ENCODE measurements at regions not wholly inside any gene's neighbourhood (a gene's known extent, or its start where the extent isn't known, plus 50 kb on each side); places are given as distances from the start of the nearest gene placed in this dataset.

GRCh38 chr6:170232186-170233002 is 58.5 kb downstream of the DLL1 start:
- Histone ChIP-seq H3K27ac (ENCODE audit: insufficient read depth in 1 of 2, low read depth in 1 of 2, low read length in 2 of 2, poor library complexity in 1 of 2, severe bottlenecking in 2 of 2) (no peak overlapping the region), H3K9me3 (ENCODE audit: control extremely low read depth in 1 of 5, control insufficient read depth in 4 of 5, insufficient read depth in 2 of 5, low read depth in 1 of 5, low read length in 4 of 5) (no peaks in the 10 kb centered on the region), H3K36me3 (ENCODE audit: control insufficient read depth in 4 of 4, insufficient read depth in 4 of 4, low read length in 3 of 4) (no peaks in the 10 kb centered on the region), H3K4me1 (ENCODE audit: control extremely low read depth in 1 of 4, control insufficient read depth in 4 of 4, insufficient read depth in 4 of 4, low read length in 3 of 4) (no peaks in the 10 kb centered on the region), H3K4me3 (ENCODE audit: control insufficient read depth in 1 of 7, extremely low read depth in 1 of 7, insufficient read depth in 4 of 7, low read depth in 2 of 7, low read length in 6 of 7) (no peak overlapping the region), H3K27me3 (replicated peaks in 2 of 5; ENCODE audit: control insufficient read depth in 4 of 5, insufficient read depth in 5 of 5, low read length in 4 of 5) (peaks cover 0 to 10% (median 4%) of the 10 kb centered on the region in 5 experiments)
- POLR2A ChIA-PET, result interaction anchor here (0.6 kb wide), 1 partner anchor 140 kb away, joined by 3 read pairs; no protein-coding TSS in a partner anchor
- 95% methylated on average over 12 of the region's 24 CpGs for WGBS (ENCODE audit: insufficient coverage)
- DNase-seq, result no peak
- CTCF ChIA-PET, result interaction anchor here (1.1 kb wide), 2 partner anchors 12 to 19 kb away, joined by 3 read pairs; no protein-coding TSS in a partner anchor

- H3K9me3 ChIP-seq (ENCODE audit: control extremely low read depth in 1 of 5, control insufficient read depth in 4 of 5, insufficient read depth in 2 of 5, low read depth in 1 of 5, low read length in 4 of 5), result no peaks in the 10 kb centered on the region
- H3K36me3 ChIP-seq (ENCODE audit: control insufficient read depth in 4 of 4, insufficient read depth in 4 of 4, low read length in 3 of 4), result no peaks in the 10 kb centered on the region
- POLR2A ChIA-PET, result interaction anchor here (0.6 kb wide), 1 partner anchor 139 kb away, joined by 3 read pairs; no protein-coding TSS in a partner anchor
- peaks cover 0 to 11% (median 4%) of the 10 kb centered on the region in 5 experiments for H3K27me3 ChIP-seq (replicated peaks in 2 of 5; ENCODE audit: control insufficient read depth in 4 of 5, insufficient read depth in 5 of 5, low read length in 4 of 5)
- no peak for DNase-seq
- no peak overlapping the region for H3K27ac ChIP-seq (ENCODE audit: insufficient read depth in 1 of 2, low read depth in 1 of 2, low read length in 2 of 2, poor library complexity in 1 of 2, severe bottlenecking in 2 of 2)
- CTCF ChIA-PET, result interaction anchor here (1.1 kb wide), 1 partner anchor 13 kb away, joined by 3 read pairs; no protein-coding TSS in a partner anchor
- H3K4me1 ChIP-seq (ENCODE audit: control extremely low read depth in 1 of 4, control insufficient read depth in 4 of 4, insufficient read depth in 4 of 4, low read length in 3 of 4), result no peaks in the 10 kb centered on the region
- WGBS (ENCODE audit: insufficient coverage), result 91% methylated on average over 18 of the region's 22 CpGs
- H3K4me3 ChIP-seq (ENCODE audit: control insufficient read depth in 1 of 7, extremely low read depth in 1 of 7, insufficient read depth in 4 of 7, low read depth in 2 of 7, low read length in 6 of 7), result no peak overlapping the region
Observed at GRCh38 chr6:170231293-170232185, 59.3 kb downstream of the DLL1 start.

GRCh38 chr6:170230520-170231292 is 60.2 kb downstream of the DLL1 start:
- peaks cover 0 to 18% (median 6%) of the 10 kb centered on the region in 5 experiments for H3K27me3 ChIP-seq (replicated peaks in 2 of 5; ENCODE audit: control insufficient read depth in 4 of 5, insufficient read depth in 5 of 5, low read length in 4 of 5)
- no peak overlapping the region for H3K4me3 ChIP-seq (ENCODE audit: control insufficient read depth in 1 of 7, extremely low read depth in 1 of 7, insufficient read depth in 4 of 7, low read depth in 2 of 7, low read length in 6 of 7)
- no peaks in the 10 kb centered on the region for H3K9me3 ChIP-seq (ENCODE audit: control extremely low read depth in 1 of 5, control insufficient read depth in 4 of 5, insufficient read depth in 2 of 5, low read depth in 1 of 5, low read length in 4 of 5)
- ChIA-PET POLR2A (no interaction called here), CTCF (no interaction called here)
- no peak for DNase-seq
- H3K4me1 ChIP-seq (ENCODE audit: control extremely low read depth in 1 of 4, control insufficient read depth in 4 of 4, insufficient read depth in 4 of 4, low read length in 3 of 4), result no peaks in the 10 kb centered on the region
- H3K36me3 ChIP-seq (ENCODE audit: control insufficient read depth in 4 of 4, insufficient read depth in 4 of 4, low read length in 3 of 4), result no peaks in the 10 kb centered on the region
- no peak overlapping the region for H3K27ac ChIP-seq (ENCODE audit: insufficient read depth in 1 of 2, low read depth in 1 of 2, low read length in 2 of 2, poor library complexity in 1 of 2, severe bottlenecking in 2 of 2)
- WGBS (ENCODE audit: insufficient coverage), result 99% methylated on average over 18 of the region's 19 CpGs

GRCh38 chr6:170229851-170230519 is 60.9 kb downstream of the DLL1 start:
- peaks cover 0 to 25% (median 6%) of the 10 kb centered on the region in 5 experiments for H3K27me3 ChIP-seq (replicated peaks in 2 of 5; ENCODE audit: control insufficient read depth in 4 of 5, insufficient read depth in 5 of 5, low read length in 4 of 5)
- WGBS (ENCODE audit: insufficient coverage), result 94% methylated on average over 25 of the region's 25 CpGs
- no peaks in the 10 kb centered on the region for H3K9me3 ChIP-seq (ENCODE audit: control extremely low read depth in 1 of 5, control insufficient read depth in 4 of 5, insufficient read depth in 2 of 5, low read depth in 1 of 5, low read length in 4 of 5)
- ChIA-PET CTCF (no interaction called here), POLR2A (no interaction called here)
- no peaks in the 10 kb centered on the region for H3K36me3 ChIP-seq (ENCODE audit: control insufficient read depth in 4 of 4, insufficient read depth in 4 of 4, low read length in 3 of 4)
- no peak overlapping the region for H3K27ac ChIP-seq (ENCODE audit: insufficient read depth in 1 of 2, low read depth in 1 of 2, low read length in 2 of 2, poor library complexity in 1 of 2, severe bottlenecking in 2 of 2)
- DNase-seq, result no peak
- peaks cover 0 to 3% (median 0%) of the 10 kb centered on the region in 4 experiments for H3K4me1 ChIP-seq (ENCODE audit: control extremely low read depth in 1 of 4, control insufficient read depth in 4 of 4, insufficient read depth in 4 of 4, low read length in 3 of 4)
- H3K4me3 ChIP-seq (ENCODE audit: control insufficient read depth in 1 of 7, extremely low read depth in 1 of 7, insufficient read depth in 4 of 7, low read depth in 2 of 7, low read length in 6 of 7), result no peak overlapping the region

GRCh38 chr6:170229396-170229795 is 61.5 kb downstream of the DLL1 start:
- ChIA-PET POLR2A (no interaction called here), CTCF (no interaction called here)
- peaks cover 0 to 5% (median 0%) of the 10 kb centered on the region in 4 experiments for H3K4me1 ChIP-seq (ENCODE audit: control extremely low read depth in 1 of 4, control insufficient read depth in 4 of 4, insufficient read depth in 4 of 4, low read length in 3 of 4)
- no peaks in the 10 kb centered on the region for H3K9me3 ChIP-seq (ENCODE audit: control extremely low read depth in 1 of 5, control insufficient read depth in 4 of 5, insufficient read depth in 2 of 5, low read depth in 1 of 5, low read length in 4 of 5)
- no peak for DNase-seq
- no peak overlapping the region for H3K4me3 ChIP-seq (ENCODE audit: control insufficient read depth in 1 of 7, extremely low read depth in 1 of 7, insufficient read depth in 4 of 7, low read depth in 2 of 7, low read length in 6 of 7)
- 93% methylated on average over 15 of the region's 15 CpGs for WGBS (ENCODE audit: insufficient coverage)
- H3K36me3 ChIP-seq (ENCODE audit: control insufficient read depth in 4 of 4, insufficient read depth in 4 of 4, low read length in 3 of 4), result no peaks in the 10 kb centered on the region
- H3K27ac ChIP-seq (ENCODE audit: insufficient read depth in 1 of 2, low read depth in 1 of 2, low read length in 2 of 2, poor library complexity in 1 of 2, severe bottlenecking in 2 of 2), result no peak overlapping the region
- peaks cover 0 to 31% (median 6%) of the 10 kb centered on the region in 5 experiments for H3K27me3 ChIP-seq (replicated peaks in 2 of 5; ENCODE audit: control insufficient read depth in 4 of 5, insufficient read depth in 5 of 5, low read length in 4 of 5)

- Histone ChIP-seq H3K36me3 (ENCODE audit: control insufficient read depth in 4 of 4, insufficient read depth in 4 of 4, low read length in 3 of 4) (no peaks in the 10 kb centered on the region), H3K9me3 (ENCODE audit: control extremely low read depth in 1 of 5, control insufficient read depth in 4 of 5, insufficient read depth in 2 of 5, low read depth in 1 of 5, low read length in 4 of 5) (no peaks in the 10 kb centered on the region), H3K4me3 (ENCODE audit: control insufficient read depth in 1 of 7, extremely low read depth in 1 of 7, insufficient read depth in 4 of 7, low read depth in 2 of 7, low read length in 6 of 7) (no peak overlapping the region), H3K4me1 (ENCODE audit: control extremely low read depth in 1 of 4, control insufficient read depth in 4 of 4, insufficient read depth in 4 of 4, low read length in 3 of 4) (peaks cover 0 to 5% (median 0%) of the 10 kb centered on the region in 4 experiments), H3K27ac (ENCODE audit: insufficient read depth in 1 of 2, low read depth in 1 of 2, low read length in 2 of 2, poor library complexity in 1 of 2, severe bottlenecking in 2 of 2) (no peak overlapping the region), H3K27me3 (replicated peaks in 2 of 5; ENCODE audit: control insufficient read depth in 4 of 5, insufficient read depth in 5 of 5, low read length in 4 of 5) (peaks cover 0 to 35% (median 11%) of the 10 kb centered on the region in 5 experiments)
- DNase-seq, result no peak
- CTCF ChIA-PET, result no interaction called here
- 97% methylated on average over 12 of the region's 14 CpGs for WGBS (ENCODE audit: insufficient coverage)
- POLR2A ChIA-PET, result no interaction called here
Observed at GRCh38 chr6:170228946-170229310, 62.0 kb downstream of the DLL1 start.
